Activated naive CD8-positive, alpha-beta T cell treated with anti-CD3 and anti-CD28 coated beads, Interleukin-2, amount 50 U/mL, for 24 hours (primary cell): ENCODE measurements at regions not wholly inside any gene's neighbourhood (a gene's known extent, or its start where the extent isn't known, plus 50 kb on each side); places are given as distances from the start of the nearest gene placed in this dataset.
"Not testable (repeated sequence)": the region's sequence is repeated elsewhere in the genome, so short reads cannot be mapped to it uniquely, and the experiment has no call there.

Source experiments
- ATAC-seq: fragments of 150-1000 bp; cut with Tn5 transposase; one replicate; pipeline ENCODE4 v1.10.0; 2021
- DNase-seq: peaks from one replicate; pipeline ENCODE4 v3.0.0; 2021
- H3K27ac Mint-ChIP-seq: one replicate; pipeline ENCODE4 v1.8.0; 2021; ENCODE audit warnings: mild to moderate bottlenecking, mixed read lengths
- H3K27me3 Mint-ChIP-seq: one replicate; pipeline ENCODE4 v1.8.0; 2021; ENCODE audit warnings: mixed read lengths
- H3K36me3 Mint-ChIP-seq: one replicate; pipeline ENCODE4 v1.8.0; 2021; ENCODE audit warnings: low read depth, mixed read lengths
- H3K4me1 Mint-ChIP-seq: one replicate; pipeline ENCODE4 v1.8.0; 2021; ENCODE audit warnings: mixed read lengths
- H3K4me3 Mint-ChIP-seq: one replicate; pipeline ENCODE4 v1.8.0; 2021; ENCODE audit warnings: mild to moderate bottlenecking, moderate library complexity, mixed read lengths
- H3K9me3 Mint-ChIP-seq: one replicate; pipeline ENCODE4 v1.8.0; 2021; ENCODE audit warnings: mixed read lengths

DNA sequence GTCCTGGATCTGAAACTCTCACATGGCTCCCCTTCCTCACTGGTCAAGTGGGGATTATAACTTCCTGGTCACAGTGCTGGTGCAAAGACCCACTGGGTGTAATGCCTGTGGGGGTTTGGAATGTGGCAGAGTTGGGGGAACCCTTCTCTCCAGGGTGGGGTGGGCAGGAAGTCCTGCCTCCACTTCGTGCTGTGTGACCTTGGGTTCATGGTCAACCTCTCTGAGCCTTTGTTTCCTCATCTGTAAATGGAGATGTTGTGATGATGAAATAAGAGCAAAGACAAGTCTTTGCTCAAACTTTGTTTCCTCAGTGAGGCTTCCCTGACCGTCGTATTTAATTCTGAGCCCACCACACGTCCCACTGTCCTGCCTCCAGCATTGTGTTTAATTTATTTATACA lies 564.7 kb downstream of the PTPRU start:
- no peaks in the 10 kb centered on the region for H3K36me3 Mint-ChIP-seq
- peaks cover 2% of the 10 kb centered on the region for H3K27me3 Mint-ChIP-seq
- no peak for ATAC-seq
- H3K9me3 Mint-ChIP-seq: peaks cover 2% of the 10 kb centered on the region
- no peak overlapping the region for H3K4me3 Mint-ChIP-seq
- DNase-seq: no peak
- no peak overlapping the region for H3K27ac Mint-ChIP-seq
- no peaks in the 10 kb centered on the region for H3K4me1 Mint-ChIP-seq

DNA sequence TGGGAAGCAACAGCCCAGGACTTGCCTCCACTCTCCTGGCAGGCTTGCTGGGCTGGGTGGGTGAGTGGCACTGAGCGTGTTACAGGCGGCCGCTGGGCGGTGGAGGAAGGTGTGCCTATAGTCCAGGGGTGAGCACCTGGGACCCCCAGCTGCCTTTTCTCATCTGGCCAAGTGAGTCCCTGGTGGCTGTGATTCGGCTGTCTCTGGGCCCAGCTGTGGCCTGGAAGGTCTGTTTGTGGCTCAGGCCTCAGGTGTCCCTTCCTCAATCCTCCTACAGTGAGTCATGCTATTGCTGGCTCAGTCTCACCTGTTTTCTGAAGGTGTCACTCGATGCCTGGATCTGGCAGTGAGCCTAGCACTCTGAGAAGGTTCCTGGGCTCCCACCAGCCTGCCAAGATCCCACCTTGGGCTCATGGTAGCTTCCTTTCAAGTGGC lies 564.2 kb downstream of the PTPRU start:
- ATAC-seq (no peak), DNase-seq (no peak)
- Mint-ChIP-seq H3K36me3 (no peaks in the 10 kb centered on the region), H3K4me1 (no peaks in the 10 kb centered on the region), H3K4me3 (no peak overlapping the region), H3K9me3 (peaks cover 6% of the 10 kb centered on the region), H3K27me3 (peaks cover 2% of the 10 kb centered on the region), H3K27ac (no peak overlapping the region)

DNA sequence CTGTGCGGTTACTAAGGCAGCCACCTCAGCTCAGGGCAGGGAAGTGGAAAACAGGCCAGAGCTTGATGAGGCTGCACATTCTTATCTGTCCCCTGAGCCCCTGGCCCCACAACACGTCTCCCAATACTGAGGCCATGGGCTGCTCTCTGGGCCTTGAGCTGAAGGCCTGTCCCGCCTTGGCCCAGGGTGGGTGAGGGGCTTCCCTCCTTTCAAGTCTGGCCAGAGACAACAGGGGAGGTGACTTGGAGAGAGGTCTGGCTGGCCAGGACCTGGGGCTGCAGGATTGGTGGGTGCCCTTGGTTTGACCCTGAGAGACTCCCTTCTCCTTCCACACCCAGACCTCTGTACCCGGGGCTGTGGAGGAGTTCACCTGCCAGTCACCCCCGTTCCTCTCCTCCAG lies 563.8 kb downstream of the PTPRU start:
- no peak for ATAC-seq

DNA sequence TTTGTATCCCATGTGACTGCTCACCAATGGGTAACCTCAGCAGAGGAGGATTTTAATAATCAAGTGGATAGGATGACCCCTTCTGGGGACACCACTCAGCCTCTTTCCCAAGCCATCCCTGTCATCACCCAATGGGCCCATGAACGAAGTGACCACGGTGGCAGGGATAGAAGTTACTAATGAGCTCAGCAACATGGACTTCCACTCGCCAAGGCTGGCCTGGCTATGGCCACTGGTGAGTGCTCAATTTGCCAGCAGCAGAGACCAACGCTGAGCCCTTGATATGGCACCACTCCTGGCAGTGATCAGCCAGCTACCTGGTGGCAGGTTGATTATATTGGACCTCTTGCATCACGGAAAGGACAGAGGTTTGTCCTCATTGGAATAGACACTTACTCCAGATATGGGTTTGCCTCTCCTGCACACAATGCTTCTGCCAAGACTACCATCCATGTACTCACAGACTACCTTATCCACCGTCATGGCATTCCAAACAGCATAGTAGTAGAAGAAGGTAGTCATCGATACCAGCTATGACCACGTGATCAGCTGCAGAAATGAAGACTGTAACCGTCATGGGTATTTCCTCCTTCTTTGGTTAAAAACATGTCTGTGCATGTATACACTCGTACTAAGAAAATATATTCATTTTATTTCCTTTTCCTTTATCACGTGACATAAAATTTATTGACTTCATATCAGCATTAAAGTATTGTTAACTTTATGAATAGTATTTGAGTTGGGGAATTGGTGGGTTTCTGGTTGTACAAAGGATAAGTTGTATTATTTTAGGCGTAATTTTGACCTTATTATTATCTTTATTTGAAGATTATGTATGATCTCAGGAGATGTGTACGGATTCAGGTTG lies 562.6 kb downstream of the PTPRU start:
- H3K36me3 Mint-ChIP-seq: no peaks in the 10 kb centered on the region
- DNase-seq: no peak

More for the DNA sequence above, 563.8 kb downstream of the PTPRU start:
- no peak for DNase-seq
- H3K9me3 Mint-ChIP-seq: peaks cover 9% of the 10 kb centered on the region
- no peaks in the 10 kb centered on the region for H3K4me1 Mint-ChIP-seq
- H3K27me3 Mint-ChIP-seq: peaks cover 2% of the 10 kb centered on the region
- H3K27ac Mint-ChIP-seq: no peak overlapping the region
- no peak overlapping the region for H3K4me3 Mint-ChIP-seq
- no peaks in the 10 kb centered on the region for H3K36me3 Mint-ChIP-seq

DNA sequence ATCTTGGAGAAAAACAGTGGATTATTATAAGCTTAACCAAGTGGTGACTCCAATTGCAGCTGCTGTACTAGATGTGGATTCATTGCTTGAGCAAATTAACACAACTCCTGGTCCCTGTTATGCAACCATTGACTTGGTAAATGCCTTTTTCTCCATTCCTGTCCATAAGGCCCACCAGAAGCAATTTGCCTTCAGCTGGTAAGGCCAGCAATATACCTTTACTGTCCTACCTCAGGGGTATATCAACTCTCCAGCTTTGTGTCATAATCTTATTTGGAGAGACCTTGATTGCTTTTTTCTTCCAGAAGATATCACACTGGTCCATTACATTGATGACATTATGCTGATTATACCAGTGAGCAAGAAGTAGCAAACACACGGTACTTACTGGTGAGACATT lies 560.8 kb downstream of the PTPRU start:
- peaks cover 13% of the 10 kb centered on the region for H3K9me3 Mint-ChIP-seq
- H3K27ac Mint-ChIP-seq, H3K36me3 Mint-ChIP-seq, H3K4me1 Mint-ChIP-seq, DNase-seq, H3K27me3 Mint-ChIP-seq, H3K4me3 Mint-ChIP-seq, ATAC-seq: not testable (repeated sequence)

More for the DNA sequence above, 562.6 kb downstream of the PTPRU start:
- H3K4me3 Mint-ChIP-seq: no peak overlapping the region
- H3K9me3 Mint-ChIP-seq: peaks cover 13% of the 10 kb centered on the region
- H3K27ac Mint-ChIP-seq: no peak overlapping the region
- peaks cover 2% of the 10 kb centered on the region for H3K27me3 Mint-ChIP-seq
- ATAC-seq: no peak
- no peaks in the 10 kb centered on the region for H3K4me1 Mint-ChIP-seq

GRCh38 chr1:29795965-29796364 lies 559.6 kb downstream of the PTPRU start:
- ATAC-seq, H3K4me3 Mint-ChIP-seq, DNase-seq, H3K27me3 Mint-ChIP-seq, H3K27ac Mint-ChIP-seq, H3K36me3 Mint-ChIP-seq, H3K4me1 Mint-ChIP-seq: not testable (repeated sequence)
- H3K9me3 Mint-ChIP-seq: peaks cover 13% of the 10 kb centered on the region

DNA sequence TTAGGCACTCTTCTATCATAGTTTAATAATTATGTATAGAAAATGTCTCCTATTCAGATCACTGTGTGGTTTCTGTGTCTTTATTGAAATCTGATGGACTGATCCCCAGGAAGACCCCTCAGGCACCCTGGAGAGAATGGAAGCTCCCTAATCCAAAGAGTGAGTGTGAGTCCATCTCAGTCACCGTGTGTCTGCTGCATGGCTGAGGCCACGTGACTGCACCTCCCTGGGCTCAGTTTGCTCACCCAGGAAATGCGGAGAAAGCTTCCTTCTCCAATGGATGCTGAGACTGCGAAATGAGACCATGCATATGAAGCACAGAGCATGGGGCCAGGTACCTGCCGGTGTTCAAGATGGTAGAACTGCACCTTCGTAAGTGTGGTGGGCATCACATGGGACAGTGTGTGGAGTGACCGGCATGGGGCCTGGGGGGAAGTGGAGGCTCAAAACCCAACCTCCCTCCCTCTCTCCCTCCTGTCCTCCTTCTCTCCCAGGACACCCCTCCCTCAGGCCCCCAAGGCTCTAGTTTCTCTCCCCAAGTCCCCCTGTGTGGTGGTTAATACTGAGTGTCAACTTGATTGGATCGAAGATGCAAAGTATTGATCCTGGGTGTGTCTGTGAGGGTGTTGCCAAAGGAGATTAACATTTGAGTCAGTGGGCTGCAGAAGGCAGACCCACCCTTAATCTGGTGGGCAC lies 557.5 kb downstream of the PTPRU start:
- Mint-ChIP-seq H3K9me3 (peaks cover 13% of the 10 kb centered on the region), H3K4me3 (no peak overlapping the region), H3K4me1 (no peaks in the 10 kb centered on the region), H3K27me3 (peaks cover 3% of the 10 kb centered on the region), H3K36me3 (no peaks in the 10 kb centered on the region), H3K27ac (no peak overlapping the region)
- ATAC-seq (no peak), DNase-seq (no peak)

DNA sequence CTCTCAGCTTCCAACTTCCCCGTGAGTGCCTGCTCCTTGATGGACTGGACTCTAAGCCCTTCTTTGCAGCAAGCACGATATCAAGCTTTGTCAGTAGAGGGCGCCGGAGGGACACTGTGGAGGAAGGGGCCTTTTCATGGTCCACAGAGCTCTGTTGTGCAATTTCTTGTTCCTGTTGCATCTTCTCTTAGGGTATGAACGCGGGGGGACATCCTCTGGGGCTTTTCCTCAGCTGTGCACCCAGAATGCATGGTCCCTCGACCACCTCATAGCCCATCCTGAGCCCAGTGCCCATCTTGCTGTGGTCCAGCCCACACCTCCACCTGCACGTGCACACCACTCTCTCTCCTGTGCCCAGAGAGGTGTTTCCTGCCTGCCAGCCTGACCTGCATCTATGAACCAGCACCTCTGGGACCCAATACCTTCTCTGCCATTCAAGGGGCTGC lies 556.8 kb downstream of the PTPRU start:
- DNase-seq (peak; percentile 76), ATAC-seq (no peak)
- peaks cover 3% of the 10 kb centered on the region for H3K27me3 Mint-ChIP-seq
- no peaks in the 10 kb centered on the region for H3K4me1 Mint-ChIP-seq
- peaks cover 13% of the 10 kb centered on the region for H3K9me3 Mint-ChIP-seq
- H3K36me3 Mint-ChIP-seq: no peaks in the 10 kb centered on the region
- no peak overlapping the region for H3K27ac Mint-ChIP-seq
- no peak overlapping the region for H3K4me3 Mint-ChIP-seq

DNA sequence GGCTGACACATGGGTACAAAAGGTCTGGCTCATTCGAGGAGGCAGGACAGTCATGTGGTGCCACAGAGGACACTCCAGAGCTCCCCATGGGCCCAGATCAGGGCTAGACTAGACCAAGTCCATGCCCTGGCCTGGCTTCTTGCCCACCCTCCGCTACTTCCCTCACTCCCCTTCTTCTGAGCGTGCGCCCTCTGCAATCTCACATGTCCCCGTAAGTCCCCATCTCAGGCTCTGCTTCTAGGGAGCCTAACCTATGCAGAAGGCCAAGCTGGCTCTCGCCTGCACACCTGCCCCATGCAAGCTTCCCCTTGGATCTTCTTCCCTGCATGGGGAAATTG lies 553.6 kb downstream of the PTPRU start:
- DNase-seq: no peak
- no peak for ATAC-seq
- no peak overlapping the region for H3K27ac Mint-ChIP-seq

DNA sequence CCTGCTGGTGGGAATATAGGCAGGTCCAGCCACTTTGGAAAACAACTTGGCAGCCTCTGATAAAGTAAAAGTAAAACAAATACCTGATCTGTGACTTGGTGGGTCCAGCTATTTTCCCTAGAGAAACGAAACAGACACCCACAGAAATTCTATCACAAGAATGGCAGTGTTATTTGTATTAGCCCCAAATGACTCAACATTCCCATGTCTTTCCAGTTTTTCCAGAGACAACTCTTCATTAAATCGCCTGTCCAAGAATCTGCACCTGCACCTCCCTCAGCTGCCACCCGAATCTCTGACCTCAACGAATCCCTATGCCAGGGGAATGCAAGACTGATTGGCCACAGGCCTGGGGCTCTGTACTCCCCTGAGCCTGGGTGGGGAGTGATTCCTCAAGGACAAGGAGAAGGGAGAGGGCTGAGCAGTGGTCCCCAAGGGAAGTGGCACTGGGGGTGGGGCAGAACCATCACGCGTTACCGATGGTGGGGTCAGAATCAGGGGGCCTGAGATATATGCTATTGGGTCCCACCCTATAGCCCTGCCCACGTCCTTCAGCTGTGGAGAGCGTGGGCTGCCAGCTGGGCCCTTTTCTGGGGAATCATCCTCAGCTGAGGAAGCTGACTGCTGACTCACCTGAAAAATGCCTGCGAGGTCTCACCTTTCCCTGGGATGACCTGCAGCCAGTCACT lies 553.0 kb downstream of the PTPRU start:
- H3K4me3 Mint-ChIP-seq: no peak overlapping the region
- no peak for ATAC-seq
- DNase-seq: no peak
- no peaks in the 10 kb centered on the region for H3K9me3 Mint-ChIP-seq
- peaks cover 3% of the 10 kb centered on the region for H3K27me3 Mint-ChIP-seq
- H3K27ac Mint-ChIP-seq: no peak overlapping the region
- H3K4me1 Mint-ChIP-seq: no peaks in the 10 kb centered on the region
- no peaks in the 10 kb centered on the region for H3K36me3 Mint-ChIP-seq

More for the DNA sequence above, 553.6 kb downstream of the PTPRU start:
- H3K4me1 Mint-ChIP-seq: no peaks in the 10 kb centered on the region
- H3K9me3 Mint-ChIP-seq: peaks cover 3% of the 10 kb centered on the region
- H3K4me3 Mint-ChIP-seq: no peak overlapping the region
- no peaks in the 10 kb centered on the region for H3K36me3 Mint-ChIP-seq
- H3K27me3 Mint-ChIP-seq: peaks cover 3% of the 10 kb centered on the region

DNA sequence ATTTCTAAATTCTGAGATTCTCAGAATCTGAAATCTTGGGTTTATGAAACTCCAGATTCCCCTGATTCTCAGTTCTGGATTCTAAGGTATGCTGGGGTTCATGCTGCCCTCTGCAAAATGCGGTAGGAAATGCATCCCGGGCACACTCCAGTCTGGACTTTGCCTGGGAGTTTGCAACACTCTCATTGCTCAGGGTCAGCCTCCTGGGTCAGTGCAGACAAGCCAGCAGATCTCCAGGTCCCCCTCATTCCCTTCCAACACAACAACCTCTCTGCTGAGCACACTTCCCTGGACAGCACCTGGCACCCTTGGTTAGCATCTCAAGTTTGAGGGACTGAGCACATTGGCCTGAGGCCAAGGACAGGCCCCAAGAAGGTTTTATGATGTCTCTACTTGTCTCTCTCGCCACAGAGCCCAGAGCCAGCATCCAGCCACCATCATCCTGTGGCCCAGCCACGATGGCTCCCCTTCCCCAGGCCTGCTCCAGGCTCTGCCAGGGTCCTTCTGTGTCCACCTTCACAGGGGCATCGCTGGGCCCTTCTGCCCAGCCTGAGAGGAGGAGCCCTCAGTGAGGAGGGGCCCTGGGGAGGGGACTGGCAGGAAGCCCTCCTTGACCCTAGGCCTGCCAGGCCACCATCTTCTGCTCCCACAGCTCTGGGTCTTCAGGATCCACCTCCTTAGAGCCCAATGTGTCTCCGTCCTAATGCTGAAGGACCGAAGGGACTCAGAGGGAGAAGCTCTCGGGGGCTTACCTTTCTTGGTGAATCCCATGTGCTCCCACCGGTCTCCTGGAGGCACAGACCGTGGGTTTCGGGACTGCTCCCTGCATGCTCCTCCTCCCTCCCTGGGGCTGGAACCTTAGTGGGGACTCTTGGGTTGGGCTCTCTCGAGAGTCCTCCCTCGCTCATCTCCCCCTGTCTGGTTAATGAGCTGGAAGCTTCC lies 550.7 kb downstream of the PTPRU start:
- no peak for DNase-seq
- no peak for ATAC-seq
- no peaks in the 10 kb centered on the region for H3K27me3 Mint-ChIP-seq
- no peak overlapping the region for H3K27ac Mint-ChIP-seq
- no peaks in the 10 kb centered on the region for H3K4me1 Mint-ChIP-seq
- no peaks in the 10 kb centered on the region for H3K9me3 Mint-ChIP-seq
- no peaks in the 10 kb centered on the region for H3K36me3 Mint-ChIP-seq
- no peak overlapping the region for H3K4me3 Mint-ChIP-seq

DNA sequence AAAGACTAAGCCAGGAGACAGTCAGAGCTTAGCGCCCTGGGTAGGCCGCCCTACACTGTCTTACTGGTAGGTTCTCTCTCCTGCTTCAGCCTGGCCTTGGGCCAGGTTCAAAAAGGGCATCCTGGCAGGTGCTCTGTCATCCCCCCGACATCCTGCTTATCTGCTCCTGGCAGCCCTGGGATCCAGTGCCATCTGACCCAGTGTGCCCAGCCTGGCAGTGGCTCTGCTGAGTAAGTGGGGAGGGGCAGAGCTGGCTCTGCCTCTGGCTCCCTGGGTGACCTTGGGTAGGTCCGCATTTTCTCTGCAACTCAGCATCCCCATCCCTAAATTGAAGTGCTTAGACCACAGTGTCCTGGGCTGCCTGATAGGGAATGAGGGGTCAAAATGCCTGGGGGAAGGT lies 549.9 kb downstream of the PTPRU start:
- H3K36me3 Mint-ChIP-seq: no peaks in the 10 kb centered on the region
- ATAC-seq: no peak
- H3K27ac Mint-ChIP-seq: no peak overlapping the region
- DNase-seq: no peak
- peaks cover 4% of the 10 kb centered on the region for H3K27me3 Mint-ChIP-seq
- H3K4me1 Mint-ChIP-seq: no peaks in the 10 kb centered on the region
- no peak overlapping the region for H3K4me3 Mint-ChIP-seq
- H3K9me3 Mint-ChIP-seq: no peaks in the 10 kb centered on the region

DNA sequence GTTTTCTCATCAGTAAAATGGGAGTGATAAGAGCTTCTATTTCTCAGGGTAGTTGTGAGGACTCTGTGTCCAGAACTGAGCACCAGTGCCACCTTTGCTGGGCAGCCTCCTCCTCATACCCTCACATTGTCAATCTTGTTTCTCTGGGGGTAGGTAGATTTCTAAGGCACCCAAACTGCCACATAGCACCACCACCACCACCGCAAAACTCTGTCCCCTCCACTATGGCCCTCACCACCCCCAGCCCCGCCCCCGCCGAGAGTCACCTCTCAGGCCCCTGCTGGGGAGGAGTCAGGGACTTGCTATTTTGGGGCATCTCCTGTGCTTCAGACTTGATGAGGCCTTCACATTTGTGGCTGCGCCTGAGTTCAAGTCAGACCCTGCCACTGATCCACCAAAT lies 549.2 kb downstream of the PTPRU start:
- H3K9me3 Mint-ChIP-seq: no peaks in the 10 kb centered on the region
- H3K27ac Mint-ChIP-seq: no peak overlapping the region
- no peak for DNase-seq
- no peaks in the 10 kb centered on the region for H3K4me1 Mint-ChIP-seq
- H3K36me3 Mint-ChIP-seq: no peaks in the 10 kb centered on the region
- peaks cover 9% of the 10 kb centered on the region for H3K27me3 Mint-ChIP-seq
- H3K4me3 Mint-ChIP-seq: no peak overlapping the region
- ATAC-seq: no peak

DNA sequence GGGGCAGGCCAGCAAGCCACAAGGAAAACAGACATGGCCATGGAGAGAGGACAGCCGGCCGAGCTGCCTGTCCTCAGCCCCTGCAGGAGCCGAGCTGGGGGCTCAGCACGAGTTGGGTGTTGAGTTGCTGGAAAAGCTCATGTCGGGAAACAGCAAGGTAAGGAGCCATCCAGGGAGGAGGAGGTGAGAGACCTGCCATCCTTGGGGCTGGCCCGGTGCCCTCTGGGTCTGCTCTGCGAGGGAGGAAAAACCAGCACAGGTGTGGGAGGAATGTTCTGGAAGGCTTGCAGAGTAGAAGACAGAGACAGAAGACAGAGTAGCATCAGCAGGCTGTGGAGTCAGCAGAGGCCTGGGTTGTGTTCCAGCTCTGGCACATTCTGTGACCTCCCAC lies 548.8 kb downstream of the PTPRU start:
- Mint-ChIP-seq H3K36me3 (no peaks in the 10 kb centered on the region), H3K27ac (no peak overlapping the region), H3K4me3 (no peak overlapping the region), H3K4me1 (no peaks in the 10 kb centered on the region), H3K9me3 (no peaks in the 10 kb centered on the region), H3K27me3 (peaks cover 10% of the 10 kb centered on the region)
- ATAC-seq (no peak), DNase-seq (no peak)
